Stomach smooth muscle (tissue), 2 donors: ENCODE measurements at regions not wholly inside any gene's neighbourhood (a gene's known extent, or its start where the extent isn't known, plus 50 kb on each side); places are given as distances from the start of the nearest gene placed in this dataset.
"Not testable (repeated sequence)": the region's sequence is repeated elsewhere in the genome, so short reads cannot be mapped to it uniquely, and the experiment has no call there.

Source experiments
- H3K27ac ChIP-seq: one replicate; pipeline ENCODE4 v1.7.0; 2013; ENCODE audit warnings: mild to moderate bottlenecking, low read length, inconsistent platforms
- H3K27me3 ChIP-seq, 2 donors: one replicate each; pipeline ENCODE4 v1.7.0; 2013; ENCODE audit warnings: low read length in 2 of 2; ENCODE audit not compliant: insufficient read depth in 2 of 2, control insufficient read depth in 1 of 2
- H3K36me3 ChIP-seq, 2 donors: one replicate each; pipeline ENCODE4 v1.7.0; 2013; ENCODE audit warnings: low read length in 2 of 2; ENCODE audit not compliant: control insufficient read depth in 2 of 2, insufficient read depth in 2 of 2
- H3K4me1 ChIP-seq: one replicate; pipeline ENCODE4 v1.7.0; 2013; ENCODE audit warnings: low read length; ENCODE audit not compliant: control insufficient read depth, insufficient read depth
- H3K4me3 ChIP-seq, 2 donors: one replicate each; pipeline ENCODE4 v1.7.0; 2013; ENCODE audit warnings: low read length in 2 of 2
- H3K9ac ChIP-seq, 2 donors: one replicate each; pipeline ENCODE4 v1.7.0; 2013; ENCODE audit warnings: low read length in 2 of 2, mild to moderate bottlenecking in 1 of 2
- H3K9me3 ChIP-seq, 2 donors: one replicate each; pipeline ENCODE4 v1.7.0; 2013; ENCODE audit warnings: low read length in 2 of 2; ENCODE audit not compliant: control insufficient read depth in 2 of 2
- donor health status: healthy.
- donor health status: Pancreatic carcinoma.

DNA sequence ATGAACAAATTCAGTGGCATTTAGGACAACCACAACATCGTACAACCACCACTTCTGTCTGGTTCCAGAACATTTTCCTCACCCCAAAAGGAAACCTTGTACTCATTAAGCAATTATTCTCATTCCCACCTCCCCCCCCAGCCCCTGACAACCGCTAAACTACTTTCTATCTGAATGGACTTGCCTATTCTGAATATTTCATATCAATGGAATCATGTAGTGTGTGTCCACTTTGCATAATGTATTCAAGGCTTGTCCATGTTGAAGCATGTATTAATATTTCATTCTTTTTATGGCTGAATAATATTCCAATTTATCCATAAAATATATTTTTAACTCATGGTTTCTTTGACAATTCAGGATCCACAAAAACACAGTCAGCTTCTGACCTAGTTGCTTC, 307.2 kb upstream of the PLGLB2 start:
- H3K9me3 ChIP-seq, H3K27me3 ChIP-seq, H3K4me1 ChIP-seq, H3K4me3 ChIP-seq, H3K36me3 ChIP-seq, H3K9ac ChIP-seq, H3K27ac ChIP-seq: not testable (repeated sequence)

DNA sequence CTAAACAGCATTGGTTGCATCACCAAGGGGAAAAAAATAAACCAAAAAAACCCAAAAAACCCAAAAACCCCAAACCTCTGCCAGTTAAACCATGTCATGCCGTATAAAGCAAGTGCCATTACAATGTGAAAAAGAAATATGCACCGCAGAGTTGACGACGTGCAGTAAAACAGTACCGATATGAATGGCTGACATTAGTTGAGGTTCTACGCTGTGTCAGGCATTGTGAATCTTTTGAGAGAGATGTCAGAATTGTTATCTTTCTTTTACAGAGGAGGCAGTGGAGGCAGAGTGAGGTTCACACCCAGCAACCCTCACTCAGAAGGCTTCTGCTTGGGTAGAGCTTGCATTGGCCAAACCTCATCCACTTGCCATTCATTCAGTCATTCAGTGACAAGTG, 306.5 kb upstream of the PLGLB2 start:
- not testable (repeated sequence) for H3K27ac ChIP-seq, H3K27me3 ChIP-seq, H3K4me3 ChIP-seq, H3K36me3 ChIP-seq, H3K4me1 ChIP-seq, H3K9me3 ChIP-seq, H3K9ac ChIP-seq

DNA sequence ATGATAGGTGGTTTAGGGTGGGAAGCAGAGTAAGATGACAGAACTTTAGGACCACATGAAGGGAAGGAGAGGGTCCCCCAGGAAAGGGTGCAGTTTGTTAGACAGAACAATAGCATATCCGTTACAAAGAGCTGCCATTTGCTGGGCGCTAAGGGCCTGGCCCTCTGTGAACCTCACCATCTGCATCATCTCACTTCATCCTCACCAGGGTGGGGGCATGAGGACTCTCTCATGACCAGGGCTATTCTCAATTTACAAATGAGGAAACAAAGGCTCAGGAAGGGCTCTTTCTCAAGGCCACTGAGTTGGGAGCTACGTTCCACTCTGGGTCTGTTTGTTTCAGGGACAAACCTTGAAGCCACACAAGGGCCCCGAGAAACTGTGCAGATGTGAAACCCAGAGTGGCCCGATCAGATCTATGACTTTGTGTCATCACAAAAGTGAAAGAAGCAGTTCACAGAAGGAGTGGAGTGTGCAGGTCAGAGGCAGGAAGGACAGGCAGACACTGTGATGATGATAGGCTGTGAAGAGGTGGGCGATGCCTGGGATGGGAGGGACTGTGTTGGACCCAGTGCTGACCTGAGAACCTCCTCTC, 304.8 kb upstream of the PLGLB2 start:
- not testable (repeated sequence) for H3K27me3 ChIP-seq, H3K27ac ChIP-seq, H3K9me3 ChIP-seq, H3K36me3 ChIP-seq, H3K9ac ChIP-seq, H3K4me1 ChIP-seq, H3K4me3 ChIP-seq

DNA sequence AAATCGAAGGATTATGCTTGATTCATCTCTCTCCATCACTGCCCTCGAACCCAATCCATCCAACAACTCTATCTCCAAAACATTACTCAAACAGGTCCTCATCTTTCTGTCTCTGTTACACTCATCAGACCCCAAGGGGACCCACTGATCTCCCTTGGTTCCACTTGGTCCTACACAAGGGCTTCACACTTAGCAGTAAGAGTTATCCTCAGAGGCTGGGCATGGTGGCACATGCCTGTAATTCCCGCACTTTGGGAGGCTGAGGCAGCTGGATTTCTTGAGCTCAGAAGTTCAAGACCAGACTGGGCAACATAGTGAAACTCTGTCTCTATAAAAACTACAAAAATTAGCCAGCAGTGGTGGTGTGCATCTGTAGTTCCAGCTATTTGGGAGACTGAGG, 302.9 kb upstream of the PLGLB2 start:
- H3K4me1 ChIP-seq, H3K4me3 ChIP-seq, H3K9me3 ChIP-seq, H3K27me3 ChIP-seq, H3K27ac ChIP-seq, H3K36me3 ChIP-seq, H3K9ac ChIP-seq: not testable (repeated sequence)

DNA sequence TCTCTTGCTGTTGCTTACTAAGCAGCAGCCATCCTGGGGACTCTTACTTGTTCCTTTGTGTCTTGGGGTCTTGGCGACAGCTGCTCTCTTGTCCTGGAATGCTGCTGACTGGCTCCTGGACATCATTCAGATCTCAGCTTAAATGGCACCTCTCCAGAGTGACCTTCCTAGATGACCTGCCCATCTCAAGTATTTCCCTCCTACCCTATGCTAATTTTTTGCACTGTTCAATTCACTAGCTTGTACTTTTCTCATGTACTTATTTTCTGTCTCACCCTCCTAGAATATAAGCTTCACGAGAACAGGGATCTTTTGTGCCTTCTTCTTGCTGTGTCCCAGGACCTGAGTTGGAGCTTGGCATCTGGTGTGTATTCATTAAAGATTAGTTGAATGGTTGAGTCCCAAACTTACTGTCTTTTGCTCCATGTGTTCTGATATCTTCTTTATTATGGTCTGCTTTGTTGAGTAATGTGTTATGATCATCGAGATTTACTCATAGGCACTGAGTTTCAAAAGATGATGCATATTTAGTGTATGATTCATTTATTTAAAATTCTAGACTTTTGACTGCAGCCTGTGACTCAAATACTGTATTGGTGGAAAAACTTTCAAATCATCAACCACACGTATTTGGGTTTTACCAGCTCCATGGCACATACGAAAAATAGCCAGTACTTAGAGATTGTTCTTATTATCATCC, 302.1 kb upstream of the PLGLB2 start:
- not testable (repeated sequence) for H3K4me3 ChIP-seq, H3K9ac ChIP-seq, H3K27me3 ChIP-seq, H3K4me1 ChIP-seq, H3K27ac ChIP-seq, H3K9me3 ChIP-seq, H3K36me3 ChIP-seq

DNA sequence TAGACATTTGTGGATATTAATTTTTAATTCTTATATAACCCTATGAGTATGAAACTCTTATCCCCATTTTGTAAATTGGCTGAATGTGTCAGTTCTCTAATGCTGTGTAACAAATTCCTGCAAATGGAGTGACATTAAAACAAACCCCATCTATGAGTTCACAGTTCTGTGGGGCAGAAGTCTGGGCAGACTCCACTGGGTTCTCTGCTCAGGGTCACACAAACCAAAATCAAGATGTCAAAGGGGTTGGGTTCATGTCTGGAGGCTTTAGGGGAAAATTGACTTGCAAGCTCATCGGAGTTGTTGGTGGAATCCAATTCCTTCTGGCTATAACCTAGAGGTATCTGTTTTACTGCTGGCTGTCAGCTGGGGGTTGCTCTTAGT, 301.6 kb upstream of the PLGLB2 start:
- H3K27ac ChIP-seq, H3K9ac ChIP-seq, H3K4me1 ChIP-seq, H3K4me3 ChIP-seq, H3K27me3 ChIP-seq, H3K9me3 ChIP-seq, H3K36me3 ChIP-seq: not testable (repeated sequence)

DNA sequence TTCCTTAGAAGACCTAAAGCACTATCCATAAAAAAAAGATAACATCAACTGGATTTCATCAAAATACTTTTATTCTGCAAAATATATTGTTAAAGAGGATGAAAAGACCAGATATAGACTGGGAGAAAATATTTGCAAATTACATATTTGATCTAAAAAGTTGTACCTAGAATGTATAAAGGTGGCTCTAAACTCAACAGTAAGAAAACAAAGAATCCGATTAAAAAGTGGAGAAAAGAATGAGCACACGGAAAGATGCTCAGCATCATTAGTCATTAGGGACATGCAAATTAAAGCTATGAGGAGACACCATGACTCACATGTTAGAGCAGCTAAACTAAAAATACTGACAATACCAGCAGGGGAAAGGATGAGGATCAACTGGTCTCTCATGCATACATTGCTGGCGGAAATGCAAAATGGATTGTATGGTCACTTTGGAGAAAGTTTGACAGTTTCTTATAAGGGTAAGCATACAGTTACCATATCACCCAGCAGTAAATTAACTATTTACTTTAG, 298.4 kb upstream of the PLGLB2 start:
- H3K36me3 ChIP-seq, H3K4me3 ChIP-seq, H3K27me3 ChIP-seq, H3K4me1 ChIP-seq, H3K27ac ChIP-seq, H3K9ac ChIP-seq, H3K9me3 ChIP-seq: not testable (repeated sequence)

DNA sequence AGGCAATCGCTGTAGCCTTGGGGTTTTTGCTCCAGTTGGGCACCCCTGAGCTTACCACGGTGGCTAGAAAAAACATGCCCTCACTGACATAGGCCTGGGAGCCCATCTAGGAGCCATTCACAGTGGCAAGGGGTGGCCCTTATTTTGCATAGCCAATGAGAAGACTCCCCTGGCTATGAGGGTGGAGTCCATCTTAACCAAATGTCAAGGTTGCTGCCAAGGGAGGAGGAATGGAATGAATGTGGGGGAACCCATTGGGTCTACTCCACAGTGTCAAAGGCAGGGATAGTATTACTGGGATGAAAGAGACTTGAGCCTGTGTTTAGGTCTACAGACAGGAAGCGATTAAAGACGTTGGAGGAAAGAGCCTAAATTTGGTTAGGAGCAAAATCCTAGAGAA, 295.7 kb upstream of the PLGLB2 start:
- not testable (repeated sequence) for H3K4me3 ChIP-seq, H3K9me3 ChIP-seq, H3K9ac ChIP-seq, H3K27ac ChIP-seq, H3K27me3 ChIP-seq, H3K36me3 ChIP-seq, H3K4me1 ChIP-seq

DNA sequence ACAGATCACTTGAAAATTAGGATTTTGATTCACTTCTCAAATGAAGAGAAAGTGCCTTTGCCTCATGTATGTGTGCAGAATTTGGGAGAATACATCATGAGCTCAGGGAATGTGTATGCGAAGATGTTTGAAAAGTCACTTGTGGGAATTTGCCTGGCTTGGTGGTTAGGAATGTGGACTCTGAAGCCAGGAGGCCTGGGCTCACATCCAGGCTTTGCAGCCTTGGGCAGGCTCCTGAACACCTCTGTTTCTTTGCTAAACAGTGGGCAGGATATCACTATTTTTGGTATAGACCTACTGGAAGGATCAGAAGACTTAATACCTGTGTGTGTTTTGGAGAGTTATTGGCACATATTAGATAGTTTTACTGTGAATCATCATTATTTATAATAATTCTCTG, 295.0 kb upstream of the PLGLB2 start:
- not testable (repeated sequence) for H3K27me3 ChIP-seq, H3K4me1 ChIP-seq, H3K27ac ChIP-seq

DNA sequence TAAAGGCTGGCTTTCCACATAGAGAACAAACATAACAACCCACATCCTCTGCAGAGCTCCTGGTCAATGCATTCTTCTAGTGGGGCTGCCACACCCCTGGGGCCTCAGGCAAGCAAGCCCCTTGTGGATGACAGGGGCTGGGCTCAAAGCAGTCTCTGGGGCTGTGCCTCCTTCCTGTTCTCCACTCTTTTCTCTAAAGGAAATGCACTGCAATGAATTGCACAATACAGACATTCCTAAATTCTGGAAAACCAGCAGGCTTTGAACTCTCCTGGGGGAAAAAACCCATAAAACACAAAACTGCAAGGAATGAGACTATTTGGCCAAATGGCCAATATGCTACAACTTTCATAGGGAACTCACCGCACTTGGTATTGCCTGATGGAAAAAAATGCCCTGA, 293.9 kb upstream of the PLGLB2 start:
- H3K4me3 ChIP-seq, H3K9me3 ChIP-seq, H3K9ac ChIP-seq, H3K4me1 ChIP-seq, H3K27ac ChIP-seq, H3K27me3 ChIP-seq, H3K36me3 ChIP-seq: not testable (repeated sequence)

More for the DNA sequence above, 295.0 kb upstream of the PLGLB2 start:
- not testable (repeated sequence) for H3K36me3 ChIP-seq, H3K9ac ChIP-seq, H3K4me3 ChIP-seq, H3K9me3 ChIP-seq

DNA sequence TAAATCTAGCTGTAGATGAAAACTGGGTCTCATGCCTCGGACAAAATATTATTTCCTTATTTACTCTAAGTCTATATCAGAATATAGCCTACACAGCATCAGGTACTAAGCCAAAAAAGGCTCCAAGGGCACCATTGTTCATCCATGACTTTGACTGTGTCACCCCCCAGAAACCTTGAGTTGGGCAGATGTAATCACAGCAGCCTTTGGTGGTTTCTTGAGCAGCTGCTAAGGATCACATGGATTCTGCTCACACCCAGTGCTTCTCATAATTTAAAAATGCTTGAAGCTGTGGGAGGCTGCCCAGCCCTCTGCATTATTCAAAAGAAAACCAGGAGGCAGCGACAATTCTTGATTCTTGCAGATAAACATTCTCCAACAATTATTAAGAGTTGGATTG, 293.5 kb upstream of the PLGLB2 start:
- not testable (repeated sequence) for H3K27ac ChIP-seq, H3K27me3 ChIP-seq, H3K36me3 ChIP-seq, H3K9me3 ChIP-seq, H3K4me3 ChIP-seq, H3K9ac ChIP-seq, H3K4me1 ChIP-seq
